ENCODE measurements at regions not wholly inside any gene's neighbourhood (a gene's known extent, or its start where the extent isn't known, plus 50 kb on each side); places are given as distances from the start of the nearest gene placed in this dataset.

DNA sequence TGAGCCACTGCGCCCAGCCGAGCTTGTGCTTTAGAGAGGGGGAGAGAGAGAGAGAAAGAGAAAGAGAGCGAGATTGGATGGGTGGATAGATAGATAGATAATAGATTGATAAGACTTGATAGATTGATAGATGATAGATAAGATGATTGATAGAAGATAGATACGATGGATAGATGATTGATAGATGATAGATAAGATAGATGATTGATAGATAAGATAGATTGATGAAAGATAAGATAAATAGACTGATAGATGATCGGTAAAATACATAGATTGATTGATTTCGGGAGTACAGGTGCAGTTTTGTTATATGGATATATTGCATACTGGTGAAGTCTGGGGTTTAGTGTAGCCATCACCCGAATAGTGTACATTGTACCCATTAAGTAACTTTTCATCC lies 65.9 kb downstream of the SPRING1 start:
- TF ChIP-seq, protein P1, sequence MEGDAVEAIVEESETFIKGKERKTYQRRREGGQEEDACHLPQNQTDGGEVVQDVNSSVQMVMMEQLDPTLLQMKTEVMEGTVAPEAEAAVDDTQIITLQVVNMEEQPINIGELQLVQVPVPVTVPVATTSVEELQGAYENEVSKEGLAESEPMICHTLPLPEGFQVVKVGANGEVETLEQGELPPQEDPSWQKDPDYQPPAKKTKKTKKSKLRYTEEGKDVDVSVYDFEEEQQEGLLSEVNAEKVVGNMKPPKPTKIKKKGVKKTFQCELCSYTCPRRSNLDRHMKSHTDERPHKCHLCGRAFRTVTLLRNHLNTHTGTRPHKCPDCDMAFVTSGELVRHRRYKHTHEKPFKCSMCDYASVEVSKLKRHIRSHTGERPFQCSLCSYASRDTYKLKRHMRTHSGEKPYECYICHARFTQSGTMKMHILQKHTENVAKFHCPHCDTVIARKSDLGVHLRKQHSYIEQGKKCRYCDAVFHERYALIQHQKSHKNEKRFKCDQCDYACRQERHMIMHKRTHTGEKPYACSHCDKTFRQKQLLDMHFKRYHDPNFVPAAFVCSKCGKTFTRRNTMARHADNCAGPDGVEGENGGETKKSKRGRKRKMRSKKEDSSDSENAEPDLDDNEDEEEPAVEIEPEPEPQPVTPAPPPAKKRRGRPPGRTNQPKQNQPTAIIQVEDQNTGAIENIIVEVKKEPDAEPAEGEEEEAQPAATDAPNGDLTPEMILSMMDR (IDR thresholded peaks at IDR 0.05 in 4 of 5, conservative IDR thresholded peaks at IDR 0.05 in 1 of 5): no peak
- no peak for TF ChIP-seq POLR2A (IDR thresholded peaks at IDR 0.05)
